ENCODE measurements at regions not wholly inside any gene's neighbourhood (a gene's known extent, or its start where the extent isn't known, plus 50 kb on each side); places are given as distances from the start of the nearest gene placed in this dataset.

DNA sequence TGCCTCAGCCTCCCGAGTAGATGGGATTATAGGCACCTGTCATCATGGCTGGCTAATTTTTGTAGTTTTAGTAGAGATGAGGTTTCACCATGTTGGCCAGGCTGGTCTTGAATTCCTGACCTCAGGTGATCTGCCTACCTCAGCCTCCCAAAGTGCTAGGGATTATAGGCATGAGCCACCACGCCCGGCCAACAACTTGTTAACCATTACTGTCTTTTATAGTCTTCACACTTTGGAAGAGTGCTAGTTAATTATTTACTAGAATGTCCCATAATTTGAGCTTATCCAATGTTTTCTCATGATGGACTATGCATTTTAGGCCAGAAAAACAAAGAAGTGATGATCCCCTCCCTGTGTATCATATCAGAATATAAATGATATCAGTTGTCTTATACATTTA lies 288.6 kb upstream of the CBLB start:
- peak; percentile 31 for DNase-seq (ENCODE audit: low spot score)
- H3K79me2 ChIP-seq, result no peaks in the 10 kb centered on the region
- no peaks in the 10 kb centered on the region for H4K20me1 ChIP-seq (ENCODE audit: insufficient read depth, poor library complexity, severe bottlenecking)
- no peaks in the 10 kb centered on the region for H3K4me1 ChIP-seq (ENCODE audit: insufficient read depth)
- 77% methylated on average over 3 of the region's 3 CpGs for WGBS (ENCODE audit: low lambda C conversion rate, missing lambda C conversion rate)
- H3K9me3 ChIP-seq (ENCODE audit: low read depth), result no peaks in the 10 kb centered on the region
- no peaks in the 10 kb centered on the region for H3K36me3 ChIP-seq (replicated peaks; ENCODE audit: insufficient read depth, low read depth)
- no peak overlapping the region for H3K4me2 ChIP-seq
- H3K9me2 ChIP-seq (replicated peaks; ENCODE audit: insufficient read depth), result no peaks in the 10 kb centered on the region
- no peak overlapping the region for H3K4me3 ChIP-seq
- no peaks in the 10 kb centered on the region for H3K27me3 ChIP-seq
- H2AFZ ChIP-seq, result no peak overlapping the region
- TF ChIP-seq, protein P1, sequence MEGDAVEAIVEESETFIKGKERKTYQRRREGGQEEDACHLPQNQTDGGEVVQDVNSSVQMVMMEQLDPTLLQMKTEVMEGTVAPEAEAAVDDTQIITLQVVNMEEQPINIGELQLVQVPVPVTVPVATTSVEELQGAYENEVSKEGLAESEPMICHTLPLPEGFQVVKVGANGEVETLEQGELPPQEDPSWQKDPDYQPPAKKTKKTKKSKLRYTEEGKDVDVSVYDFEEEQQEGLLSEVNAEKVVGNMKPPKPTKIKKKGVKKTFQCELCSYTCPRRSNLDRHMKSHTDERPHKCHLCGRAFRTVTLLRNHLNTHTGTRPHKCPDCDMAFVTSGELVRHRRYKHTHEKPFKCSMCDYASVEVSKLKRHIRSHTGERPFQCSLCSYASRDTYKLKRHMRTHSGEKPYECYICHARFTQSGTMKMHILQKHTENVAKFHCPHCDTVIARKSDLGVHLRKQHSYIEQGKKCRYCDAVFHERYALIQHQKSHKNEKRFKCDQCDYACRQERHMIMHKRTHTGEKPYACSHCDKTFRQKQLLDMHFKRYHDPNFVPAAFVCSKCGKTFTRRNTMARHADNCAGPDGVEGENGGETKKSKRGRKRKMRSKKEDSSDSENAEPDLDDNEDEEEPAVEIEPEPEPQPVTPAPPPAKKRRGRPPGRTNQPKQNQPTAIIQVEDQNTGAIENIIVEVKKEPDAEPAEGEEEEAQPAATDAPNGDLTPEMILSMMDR (IDR thresholded peaks at IDR 0.05; ENCODE audit: poor library complexity), result no peak
- no peak for TF ChIP-seq EZH2 (IDR thresholded peaks at IDR 0.05; ENCODE audit: borderline replicate concordance)
- no peak for TF ChIP-seq EZH2phosphoT487 (IDR thresholded peaks at IDR 0.05; ENCODE audit: low read depth, severe bottlenecking, unreplicated experiment)
- H3K27ac ChIP-seq, result no peak overlapping the region

DNA sequence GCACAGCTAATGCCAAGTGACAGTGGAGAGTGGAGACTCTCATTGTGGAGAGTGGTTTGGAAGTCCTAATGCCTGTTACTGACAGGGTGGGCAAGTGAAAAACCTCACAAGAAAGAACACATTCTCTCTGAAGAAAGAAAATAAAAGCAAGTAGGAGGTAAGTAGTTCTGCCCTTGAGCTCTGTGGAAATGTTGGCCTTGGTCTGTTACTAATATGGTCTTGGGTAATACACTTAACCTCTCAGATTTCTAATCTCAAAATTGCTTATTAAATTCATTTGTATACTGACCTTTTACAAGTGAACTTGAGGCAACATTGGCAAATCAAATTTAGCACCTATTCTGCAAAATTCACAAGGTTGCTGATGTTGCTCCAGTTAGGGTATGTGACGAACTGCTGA lies 291.6 kb upstream of the CBLB start:
- H4K20me1 ChIP-seq (ENCODE audit: insufficient read depth, poor library complexity, severe bottlenecking), result no peaks in the 10 kb centered on the region
- H3K9me2 ChIP-seq (replicated peaks; ENCODE audit: insufficient read depth), result no peaks in the 10 kb centered on the region
- WGBS (ENCODE audit: low lambda C conversion rate, missing lambda C conversion rate), result 100% methylated on average over 1 of the region's 1 CpG
- no peaks in the 10 kb centered on the region for H3K36me3 ChIP-seq (replicated peaks; ENCODE audit: insufficient read depth, low read depth)
- no peak overlapping the region for H3K4me2 ChIP-seq
- TF ChIP-seq, protein P1 (IDR thresholded peaks at IDR 0.05; ENCODE audit: poor library complexity), result no peak
- no peak for TF ChIP-seq EZH2phosphoT487 (IDR thresholded peaks at IDR 0.05; ENCODE audit: low read depth, severe bottlenecking, unreplicated experiment)
- TF ChIP-seq EZH2 (IDR thresholded peaks at IDR 0.05; ENCODE audit: borderline replicate concordance), result no peak
- DNase-seq (ENCODE audit: low spot score), result no peak
- no peak overlapping the region for H3K4me3 ChIP-seq
- no peaks in the 10 kb centered on the region for H3K27me3 ChIP-seq
- no peaks in the 10 kb centered on the region for H3K4me1 ChIP-seq (ENCODE audit: insufficient read depth)
- no peaks in the 10 kb centered on the region for H3K9me3 ChIP-seq (ENCODE audit: low read depth)
- H3K79me2 ChIP-seq, result no peaks in the 10 kb centered on the region
- no peak overlapping the region for H2AFZ ChIP-seq
- no peak overlapping the region for H3K27ac ChIP-seq

DNA sequence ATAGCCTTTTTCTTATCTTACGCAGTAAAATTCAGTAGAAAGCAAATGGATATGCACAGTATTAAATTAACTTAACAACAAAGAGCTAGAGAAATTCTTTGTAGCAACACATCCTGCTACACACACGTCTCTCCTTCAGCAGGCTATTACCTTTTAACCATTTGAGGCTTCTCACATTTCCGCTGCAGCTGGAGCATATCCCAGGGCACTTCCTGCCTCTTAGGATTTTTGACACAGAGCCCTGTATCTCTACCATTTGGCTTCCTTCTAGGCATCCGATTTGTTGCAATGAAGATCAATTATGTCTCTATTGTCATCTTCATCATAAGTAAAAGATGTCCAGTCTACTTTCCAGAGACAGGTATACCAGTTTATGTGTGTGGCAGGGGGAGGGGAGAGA lies 292.4 kb upstream of the CBLB start:
- H4K20me1 ChIP-seq (ENCODE audit: insufficient read depth, poor library complexity, severe bottlenecking), result no peaks in the 10 kb centered on the region
- H3K27me3 ChIP-seq, result no peaks in the 10 kb centered on the region
- no peak overlapping the region for H2AFZ ChIP-seq
- WGBS (ENCODE audit: low lambda C conversion rate, missing lambda C conversion rate), result 52% methylated on average over 4 of the region's 4 CpGs
- no peak overlapping the region for H3K4me3 ChIP-seq
- no peaks in the 10 kb centered on the region for H3K79me2 ChIP-seq
- TF ChIP-seq, protein P1 (IDR thresholded peaks at IDR 0.05; ENCODE audit: poor library complexity), result no peak
- no peak for TF ChIP-seq EZH2phosphoT487 (IDR thresholded peaks at IDR 0.05; ENCODE audit: low read depth, severe bottlenecking, unreplicated experiment)
- no peak overlapping the region for H3K27ac ChIP-seq
- H3K9me3 ChIP-seq (ENCODE audit: low read depth), result no peaks in the 10 kb centered on the region
- no peak overlapping the region for H3K4me2 ChIP-seq
- H3K9me2 ChIP-seq (replicated peaks; ENCODE audit: insufficient read depth), result no peaks in the 10 kb centered on the region
- H3K4me1 ChIP-seq (ENCODE audit: insufficient read depth), result no peaks in the 10 kb centered on the region
- DNase-seq (ENCODE audit: low spot score), result no peak
- no peaks in the 10 kb centered on the region for H3K36me3 ChIP-seq (replicated peaks; ENCODE audit: insufficient read depth, low read depth)

DNA sequence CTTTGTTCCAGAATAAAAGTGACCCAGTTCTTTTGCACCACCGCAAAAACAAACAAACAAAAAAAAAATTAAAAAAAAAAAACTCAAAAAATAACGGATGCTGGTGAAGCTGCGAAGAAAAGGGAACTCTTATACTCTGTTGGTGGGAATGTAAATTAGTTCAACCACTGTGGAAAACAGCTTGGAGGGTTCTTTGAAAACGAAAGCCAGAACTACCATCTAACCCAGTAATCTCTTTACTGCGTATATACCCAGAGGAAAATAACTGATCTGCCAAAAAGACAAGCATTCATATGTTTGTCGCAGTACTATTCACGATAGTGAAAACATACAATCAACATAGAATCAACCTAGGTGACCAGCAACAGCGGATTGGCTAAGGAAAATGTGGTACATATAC lies 298.9 kb upstream of the CBLB start:
- Histone ChIP-seq H3K4me2 (no peak overlapping the region), H3K4me1 (ENCODE audit: insufficient read depth) (no peaks in the 10 kb centered on the region), H3K27me3 (no peaks in the 10 kb centered on the region), H3K4me3 (no peak overlapping the region), H2AFZ (no peak overlapping the region), H3K27ac (no peak overlapping the region), H3K9me2 (replicated peaks; ENCODE audit: insufficient read depth) (no peaks in the 10 kb centered on the region), H3K79me2 (no peaks in the 10 kb centered on the region), H3K36me3 (replicated peaks; ENCODE audit: insufficient read depth, low read depth) (no peaks in the 10 kb centered on the region), H4K20me1 (ENCODE audit: insufficient read depth, poor library complexity, severe bottlenecking) (no peaks in the 10 kb centered on the region), H3K9me3 (ENCODE audit: low read depth) (no peaks in the 10 kb centered on the region)
- DNase-seq (ENCODE audit: low spot score), result no peak
- WGBS (ENCODE audit: low lambda C conversion rate, missing lambda C conversion rate), result 96% methylated on average over 8 of the region's 8 CpGs
- no peak for TF ChIP-seq EZH2 (IDR thresholded peaks at IDR 0.05; ENCODE audit: borderline replicate concordance)
- TF ChIP-seq, protein P1 (IDR thresholded peaks at IDR 0.05; ENCODE audit: poor library complexity), result no peak
- no peak for TF ChIP-seq EZH2phosphoT487 (IDR thresholded peaks at IDR 0.05; ENCODE audit: low read depth, severe bottlenecking, unreplicated experiment)
